GM12874 (cell line): ENCODE measurements at regions not wholly inside any gene's neighbourhood (a gene's known extent, or its start where the extent isn't known, plus 50 kb on each side); places are given as distances from the start of the nearest gene placed in this dataset.

Experiments used
- CTCF ChIP-seq: IDR thresholded peaks from 2 replicates; pipeline ENCODE4 v1.5.1; 2011; ENCODE audit warnings: low read depth, mild to moderate bottlenecking, control low read depth, low read length, moderate library complexity; ENCODE audit not compliant: insufficient read depth

- no peak for TF ChIP-seq CTCF
Measured at GRCh38 chr13:57899096-57899495, 267.6 kb downstream of the PCDH17 start.

- TF ChIP-seq CTCF = no peak
Measured at GRCh38 chr13:57918086-57918485, 286.5 kb downstream of the PCDH17 start.

- TF ChIP-seq CTCF = no peak
Measured at GRCh38 chr13:57918913-57919312, 287.4 kb downstream of the PCDH17 start.

- no peak for TF ChIP-seq CTCF
Measured at GRCh38 chr13:57925250-57925649, 293.7 kb downstream of the PCDH17 start.

GRCh38 chr13:57925751-57926150 is 294.2 kb downstream of the PCDH17 start:
- TF ChIP-seq CTCF = no peak

GRCh38 chr13:57932061-57932460 is 300.5 kb downstream of the PCDH17 start:
- TF ChIP-seq CTCF = no peak

- no peak for TF ChIP-seq CTCF
Measured at GRCh38 chr13:57933606-57934005, 302.1 kb downstream of the PCDH17 start.

- no peak for TF ChIP-seq CTCF
Measured at GRCh38 chr13:57935965-57936364, 304.4 kb downstream of the PCDH17 start.
